ENCODE measurements at regions not wholly inside any gene's neighbourhood (a gene's known extent, or its start where the extent isn't known, plus 50 kb on each side); places are given as distances from the start of the nearest gene placed in this dataset.

DNA sequence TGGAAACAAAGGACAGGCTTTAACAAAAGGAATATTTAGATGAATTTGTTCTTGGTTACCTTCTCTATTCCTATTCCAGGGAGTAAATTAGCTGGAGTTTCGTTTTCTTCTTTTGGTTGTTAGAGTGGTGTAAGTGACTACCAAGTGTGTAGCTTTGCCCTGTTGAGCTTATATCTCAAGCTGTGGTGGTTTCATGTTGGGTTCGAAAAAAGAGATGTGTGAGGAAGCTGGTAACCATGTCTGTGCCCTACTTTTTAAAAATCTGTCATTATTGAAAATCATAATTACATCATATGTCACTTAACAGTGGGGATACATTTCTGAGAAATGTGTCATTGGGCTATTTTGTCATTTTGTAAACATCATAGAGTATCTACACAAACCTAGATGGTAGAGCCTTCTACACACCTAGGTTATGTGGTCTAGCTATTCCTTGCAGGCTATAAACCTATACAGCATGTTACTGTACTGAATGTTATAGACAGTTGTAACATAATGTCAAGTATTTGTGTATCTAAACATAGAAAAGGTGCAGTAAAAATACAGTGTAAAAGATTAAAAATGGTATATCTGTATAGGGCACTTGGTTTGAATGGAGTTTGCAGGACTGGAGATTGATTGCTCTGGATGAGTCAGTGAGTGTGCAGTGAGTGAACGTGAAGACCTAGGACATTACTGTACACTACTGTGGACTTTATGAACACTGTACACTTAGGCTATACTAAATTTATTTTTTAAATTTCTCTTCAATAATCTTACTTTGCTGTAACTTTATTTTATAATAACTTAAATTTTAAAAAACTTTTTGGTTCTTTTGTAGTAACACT is 90.4 kb downstream of the SEPTIN7 start:
- TF ChIP-seq, protein P1, sequence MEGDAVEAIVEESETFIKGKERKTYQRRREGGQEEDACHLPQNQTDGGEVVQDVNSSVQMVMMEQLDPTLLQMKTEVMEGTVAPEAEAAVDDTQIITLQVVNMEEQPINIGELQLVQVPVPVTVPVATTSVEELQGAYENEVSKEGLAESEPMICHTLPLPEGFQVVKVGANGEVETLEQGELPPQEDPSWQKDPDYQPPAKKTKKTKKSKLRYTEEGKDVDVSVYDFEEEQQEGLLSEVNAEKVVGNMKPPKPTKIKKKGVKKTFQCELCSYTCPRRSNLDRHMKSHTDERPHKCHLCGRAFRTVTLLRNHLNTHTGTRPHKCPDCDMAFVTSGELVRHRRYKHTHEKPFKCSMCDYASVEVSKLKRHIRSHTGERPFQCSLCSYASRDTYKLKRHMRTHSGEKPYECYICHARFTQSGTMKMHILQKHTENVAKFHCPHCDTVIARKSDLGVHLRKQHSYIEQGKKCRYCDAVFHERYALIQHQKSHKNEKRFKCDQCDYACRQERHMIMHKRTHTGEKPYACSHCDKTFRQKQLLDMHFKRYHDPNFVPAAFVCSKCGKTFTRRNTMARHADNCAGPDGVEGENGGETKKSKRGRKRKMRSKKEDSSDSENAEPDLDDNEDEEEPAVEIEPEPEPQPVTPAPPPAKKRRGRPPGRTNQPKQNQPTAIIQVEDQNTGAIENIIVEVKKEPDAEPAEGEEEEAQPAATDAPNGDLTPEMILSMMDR (IDR thresholded peaks at IDR 0.05; ENCODE audit: control insufficient read depth, insufficient read depth, low read depth, low read length, missing control alignments): no peak
- no peak for DNase-seq (ENCODE audit: low read depth)
- H3K4me3 ChIP-seq (ENCODE audit: control insufficient read depth, low read depth, low read length): no peak overlapping the region

DNA sequence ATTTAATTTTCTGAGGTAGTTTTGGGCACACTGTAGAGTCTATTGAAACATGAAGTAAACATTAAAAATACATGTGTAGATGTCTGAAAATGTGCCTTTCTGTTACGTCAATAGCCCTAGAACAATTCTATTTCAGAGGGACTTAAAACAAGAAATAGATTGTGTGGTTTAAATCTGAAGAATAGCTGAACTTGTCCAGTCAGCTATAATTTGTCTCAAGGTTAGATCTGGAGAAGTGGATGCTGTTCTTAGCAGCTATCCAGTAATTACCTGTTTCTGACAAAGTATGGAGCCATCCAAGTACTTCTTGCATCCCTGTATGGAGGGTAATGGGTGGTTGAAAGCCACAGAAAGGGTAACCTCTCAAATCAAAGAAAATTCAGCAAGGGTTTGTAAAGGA is 92.8 kb downstream of the SEPTIN7 start:
- TF ChIP-seq, protein P1 (IDR thresholded peaks at IDR 0.05; ENCODE audit: control insufficient read depth, insufficient read depth, low read depth, low read length, missing control alignments): no peak
- no peak overlapping the region for H3K4me3 ChIP-seq (ENCODE audit: control insufficient read depth, low read depth, low read length)
- no peak for DNase-seq (ENCODE audit: low read depth)

DNA sequence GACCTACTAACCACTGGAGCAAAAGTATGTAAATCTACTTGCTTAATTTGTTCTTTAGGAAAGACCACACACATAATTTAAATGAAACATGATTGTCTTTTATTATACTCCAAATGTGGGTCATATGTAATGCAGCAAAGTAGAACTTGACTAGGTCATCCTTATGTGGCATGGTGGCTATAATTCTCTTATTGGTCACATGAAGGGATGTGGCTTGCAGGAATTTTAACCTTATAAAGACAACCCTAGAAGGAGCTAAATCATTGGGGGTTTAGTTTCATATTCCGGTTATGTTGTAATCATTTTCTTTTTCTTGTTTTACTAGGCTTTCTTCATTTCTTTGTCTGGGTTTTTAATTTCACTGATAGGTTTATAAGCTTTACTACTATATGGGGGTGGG is 93.9 kb downstream of the SEPTIN7 start:
- H3K4me3 ChIP-seq (ENCODE audit: control insufficient read depth, low read depth, low read length): no peak overlapping the region
- DNase-seq (ENCODE audit: low read depth): no peak
- TF ChIP-seq, protein P1 (IDR thresholded peaks at IDR 0.05; ENCODE audit: control insufficient read depth, insufficient read depth, low read depth, low read length, missing control alignments): no peak

DNA sequence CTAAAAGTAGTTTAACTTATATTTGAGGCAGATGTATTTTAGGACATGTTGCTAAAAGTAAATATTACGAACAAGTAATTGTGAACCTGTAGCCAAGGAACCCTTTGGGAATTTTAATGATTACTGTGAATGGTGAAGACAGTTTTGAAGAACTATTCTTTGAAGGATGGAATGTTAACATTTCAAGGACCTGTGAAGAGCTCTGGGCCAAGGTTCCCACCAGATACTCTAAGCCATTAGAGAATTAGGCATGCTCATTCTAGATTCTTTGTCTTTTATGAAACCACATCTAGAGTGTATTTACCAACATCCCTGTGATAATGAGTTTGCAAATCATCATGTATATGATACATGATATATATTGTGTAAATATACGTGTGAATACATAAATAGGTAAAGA is 99.8 kb downstream of the SEPTIN7 start:
- no peak for DNase-seq (ENCODE audit: low read depth)
- H3K4me3 ChIP-seq (ENCODE audit: control insufficient read depth, low read depth, low read length): no peak overlapping the region
- TF ChIP-seq, protein P1 (IDR thresholded peaks at IDR 0.05; ENCODE audit: control insufficient read depth, insufficient read depth, low read depth, low read length, missing control alignments): no peak

DNA sequence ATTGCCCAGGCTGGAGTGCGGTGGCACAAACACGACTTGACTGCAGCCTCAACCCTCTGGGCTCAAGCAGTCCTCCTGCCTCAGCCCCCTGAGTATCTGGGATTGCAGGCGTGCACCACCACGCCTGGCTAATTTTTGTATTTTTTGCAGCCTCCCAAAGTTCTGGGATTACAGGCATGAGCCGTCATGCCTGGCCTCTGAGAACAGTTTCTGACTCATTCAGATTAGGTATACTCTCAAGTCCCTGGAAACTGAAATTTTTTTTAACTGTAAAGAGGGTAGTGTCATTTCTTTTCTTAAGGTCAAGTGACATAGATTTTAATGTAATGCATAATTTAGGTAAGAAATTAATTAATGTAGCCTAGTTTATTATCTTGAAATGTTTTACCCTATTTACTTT is 104.7 kb downstream of the SEPTIN7 start:
- no peak for DNase-seq (ENCODE audit: low read depth)
- H3K4me3 ChIP-seq (ENCODE audit: control insufficient read depth, low read depth, low read length): no peak overlapping the region
- TF ChIP-seq, protein P1 (IDR thresholded peaks at IDR 0.05; ENCODE audit: control insufficient read depth, insufficient read depth, low read depth, low read length, missing control alignments): no peak

DNA sequence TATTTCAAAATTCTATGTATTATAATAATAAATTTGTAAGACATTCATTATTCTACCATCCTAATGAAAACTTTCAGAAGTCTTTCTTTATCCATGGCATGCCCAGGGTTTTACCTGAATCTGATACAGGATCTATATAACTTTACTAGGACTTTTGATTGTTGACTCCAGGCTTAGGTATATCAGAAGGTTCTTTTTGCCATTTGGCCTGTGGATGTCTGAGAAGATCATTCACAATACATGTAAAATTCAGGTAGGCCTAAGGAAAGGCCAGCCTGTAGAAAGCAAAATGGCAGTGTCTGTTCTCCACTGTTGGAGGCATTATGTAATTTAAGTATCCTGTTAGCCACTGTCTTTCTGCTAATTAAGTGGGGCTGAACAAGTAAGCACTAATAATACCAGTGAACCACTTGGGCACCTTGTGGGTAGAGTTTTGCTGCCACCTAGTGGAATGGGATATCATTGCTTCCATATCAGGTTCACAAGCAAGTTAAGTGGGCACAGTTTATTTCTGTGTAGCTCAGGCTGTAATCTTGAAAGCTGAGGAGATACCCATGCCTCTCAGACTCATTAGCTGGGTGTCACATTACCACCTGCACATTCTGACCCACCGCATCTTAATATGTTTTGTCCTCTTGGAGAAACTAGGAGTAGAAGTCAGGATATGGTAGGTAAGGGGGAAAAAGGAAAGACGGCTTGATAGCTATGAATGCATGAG is 105.5 kb downstream of the SEPTIN7 start:
- DNase-seq (ENCODE audit: low read depth): peak; percentile 46
- TF ChIP-seq, protein P1 (IDR thresholded peaks at IDR 0.05; ENCODE audit: control insufficient read depth, insufficient read depth, low read depth, low read length, missing control alignments): peak; percentile 89
- no peak overlapping the region for H3K4me3 ChIP-seq (ENCODE audit: control insufficient read depth, low read depth, low read length)
